HL-60/S4 (cell line): ENCODE measurements at regions not wholly inside any gene's neighbourhood (a gene's known extent, or its start where the extent isn't known, plus 50 kb on each side); places are given as distances from the start of the nearest gene placed in this dataset.

ENCODE experiments used
- in situ Hi-C: fragments of 300-500 bp; cut with MboI; formaldehyde crosslinking; loops from 2 replicates; pipeline ENCODE4 v1.14.3; 2022; ENCODE audit warnings: low sequenced_read_pairs

GRCh38 chr12:111030800-111031199 is 110.4 kb upstream of the MYL2 start:
- in situ Hi-C loops = no loop called here

GRCh38 chr12:111029732-111030131 is 109.4 kb upstream of the MYL2 start:
- in situ Hi-C loops = loop anchor here (10.0 kb wide), 1 partner anchor 265 kb away; no protein-coding TSS in a partner anchor

GRCh38 chr12:111029305-111029704 is 108.9 kb upstream of the MYL2 start:
- in situ Hi-C loops = loop anchor here (10.0 kb wide), 1 partner anchor 265 kb away; no protein-coding TSS in a partner anchor

GRCh38 chr12:111028830-111029229 is 108.5 kb upstream of the MYL2 start:
- in situ Hi-C loops = loop anchor here (10.0 kb wide), 1 partner anchor 266 kb away; no protein-coding TSS in a partner anchor

GRCh38 chr12:111027431-111027830 is 107.1 kb upstream of the MYL2 start:
- in situ Hi-C loops = loop anchor here (10.0 kb wide), 1 partner anchor 267 kb away; no protein-coding TSS in a partner anchor

GRCh38 chr12:111025792-111026430 is 105.5 kb upstream of the MYL2 start:
- in situ Hi-C loops = loop anchor here (10.0 kb wide), 1 partner anchor 269 kb away; no protein-coding TSS in a partner anchor

GRCh38 chr12:111025301-111025700 is 104.9 kb upstream of the MYL2 start:
- in situ Hi-C loops = loop anchor here (10.0 kb wide), 1 partner anchor 270 kb away; no protein-coding TSS in a partner anchor

- in situ Hi-C loops = loop anchor here (10.0 kb wide), 1 partner anchor 270 kb away; no protein-coding TSS in a partner anchor
Measured at GRCh38 chr12:111024205-111024801, 103.9 kb upstream of the MYL2 start.

- in situ Hi-C loops = loop anchor here (10.0 kb wide), 1 partner anchor 272 kb away; no protein-coding TSS in a partner anchor
Measured at GRCh38 chr12:111022386-111022785, 102.0 kb upstream of the MYL2 start.

GRCh38 chr12:111014547-111014946 is 94.2 kb upstream of the MYL2 start:
- in situ Hi-C loops = no loop called here

- in situ Hi-C loops = no loop called here
Measured at GRCh38 chr12:111012918-111013317, 92.5 kb upstream of the MYL2 start.

- in situ Hi-C loops = no loop called here
Measured at GRCh38 chr12:111011999-111012600, 91.7 kb upstream of the MYL2 start.

- in situ Hi-C loops = no loop called here
Measured at GRCh38 chr12:111010916-111011657, 90.7 kb upstream of the MYL2 start.

- in situ Hi-C loops = no loop called here
Measured at GRCh38 chr12:111010061-111010460, 89.7 kb upstream of the MYL2 start.

GRCh38 chr12:111006621-111007020 is 86.2 kb upstream of the MYL2 start:
- in situ Hi-C loops = no loop called here

- in situ Hi-C loops = no loop called here
Measured at GRCh38 chr12:110998971-110999370, 78.6 kb upstream of the MYL2 start.

GRCh38 chr12:110998165-110998564 is 77.8 kb upstream of the MYL2 start:
- in situ Hi-C loops = no loop called here

- in situ Hi-C loops = no loop called here
Measured at GRCh38 chr12:110996415-110996814, 76.0 kb upstream of the MYL2 start.

GRCh38 chr12:110995615-110996014 is 75.2 kb upstream of the MYL2 start:
- in situ Hi-C loops = no loop called here

GRCh38 chr12:110995016-110995415 is 74.6 kb upstream of the MYL2 start:
- in situ Hi-C loops = no loop called here

GRCh38 chr12:110993434-110993833 is 73.1 kb upstream of the MYL2 start:
- in situ Hi-C loops = no loop called here
